HL-60 (cell line): ENCODE measurements at regions not wholly inside any gene's neighbourhood (a gene's known extent, or its start where the extent isn't known, plus 50 kb on each side); places are given as distances from the start of the nearest gene placed in this dataset.

ENCODE experiments used
- CTCF ChIP-seq: IDR thresholded peaks from one replicate; pipeline ENCODE4 v1.5.1; 2011; ENCODE audit warnings: low read length, control low read depth, inconsistent platforms; ENCODE audit not compliant: insufficient read depth
- GABPA ChIP-seq: IDR thresholded peaks from 2 replicates; pipeline ENCODE4 v1.6.1; 2012; ENCODE audit warnings: low read depth
- POLR2AphosphoS5 ChIP-seq: IDR thresholded peaks from 2 replicates; pipeline ENCODE4 v1.6.1; 2012; ENCODE audit warnings: low read depth
- REST ChIP-seq: IDR thresholded peaks from 2 replicates; pipeline ENCODE4 v1.6.1; 2012; ENCODE audit warnings: low read depth; ENCODE audit not compliant: insufficient replicate concordance
- SPI1 ChIP-seq: IDR thresholded peaks from 2 replicates; pipeline ENCODE4 v1.6.1; 2012; ENCODE audit warnings: low read depth, mild to moderate bottlenecking, borderline replicate concordance

GRCh38 chr7:21358648-21359047, 69.2 kb upstream of the SP4 start:
- TF ChIP-seq CTCF (no peak), POLR2AphosphoS5 (no peak), REST (no peak), GABPA (no peak), SPI1 (peak; percentile 69)
